ENCODE measurements at regions not wholly inside any gene's neighbourhood (a gene's known extent, or its start where the extent isn't known, plus 50 kb on each side); places are given as distances from the start of the nearest gene placed in this dataset.

DNA sequence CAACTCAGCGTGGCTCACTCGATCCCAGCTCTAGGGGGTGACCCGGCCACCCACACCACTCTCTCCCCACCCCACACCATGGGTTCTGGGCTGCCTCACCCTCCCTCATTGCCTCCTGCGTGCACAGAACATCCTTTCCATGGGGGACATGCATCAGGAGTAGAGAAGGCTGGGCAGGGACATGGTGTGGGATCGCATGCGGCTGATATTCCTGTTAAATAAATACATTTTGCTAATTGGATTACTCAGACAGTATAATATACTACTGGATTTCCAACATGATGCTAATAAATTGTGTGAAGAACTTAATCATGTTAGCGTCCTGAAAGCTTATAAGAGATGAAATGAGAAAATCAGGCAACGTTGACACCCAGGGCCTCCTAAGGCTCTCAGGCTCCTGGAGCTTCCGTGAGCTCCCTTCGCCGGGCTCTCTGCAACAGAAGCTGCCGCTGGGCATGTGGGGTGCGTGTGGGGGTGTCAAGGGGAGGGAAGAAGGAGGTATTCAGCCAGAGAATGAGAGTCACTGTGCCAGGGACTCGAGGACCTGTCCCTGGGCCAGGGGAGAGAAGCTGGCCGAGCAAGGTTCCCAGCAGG lies 173.1 kb upstream of the TNRC6C start:
- TF ChIP-seq, protein P1, sequence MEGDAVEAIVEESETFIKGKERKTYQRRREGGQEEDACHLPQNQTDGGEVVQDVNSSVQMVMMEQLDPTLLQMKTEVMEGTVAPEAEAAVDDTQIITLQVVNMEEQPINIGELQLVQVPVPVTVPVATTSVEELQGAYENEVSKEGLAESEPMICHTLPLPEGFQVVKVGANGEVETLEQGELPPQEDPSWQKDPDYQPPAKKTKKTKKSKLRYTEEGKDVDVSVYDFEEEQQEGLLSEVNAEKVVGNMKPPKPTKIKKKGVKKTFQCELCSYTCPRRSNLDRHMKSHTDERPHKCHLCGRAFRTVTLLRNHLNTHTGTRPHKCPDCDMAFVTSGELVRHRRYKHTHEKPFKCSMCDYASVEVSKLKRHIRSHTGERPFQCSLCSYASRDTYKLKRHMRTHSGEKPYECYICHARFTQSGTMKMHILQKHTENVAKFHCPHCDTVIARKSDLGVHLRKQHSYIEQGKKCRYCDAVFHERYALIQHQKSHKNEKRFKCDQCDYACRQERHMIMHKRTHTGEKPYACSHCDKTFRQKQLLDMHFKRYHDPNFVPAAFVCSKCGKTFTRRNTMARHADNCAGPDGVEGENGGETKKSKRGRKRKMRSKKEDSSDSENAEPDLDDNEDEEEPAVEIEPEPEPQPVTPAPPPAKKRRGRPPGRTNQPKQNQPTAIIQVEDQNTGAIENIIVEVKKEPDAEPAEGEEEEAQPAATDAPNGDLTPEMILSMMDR (IDR thresholded peaks at IDR 0.05): no peak
- TF ChIP-seq POLR2A (IDR thresholded peaks at IDR 0.05) (no peak), POLR2AphosphoS5 (IDR thresholded peaks at IDR 0.05) (no peak)

All from breast epithelium (tissue), 3 donors.